ENCODE measurements at regions not wholly inside any gene's neighbourhood (a gene's known extent, or its start where the extent isn't known, plus 50 kb on each side); places are given as distances from the start of the nearest gene placed in this dataset.
A peak's percentile ranks its signal among the peaks of the same experiment; 100 is the strongest.

GRCh38 chr1:30451532-30452125 is 271.8 kb downstream of the MATN1 start:
- no peaks in the 10 kb centered on the region for H3K9me1 ChIP-seq (ENCODE audit: control insufficient read depth, extremely low read depth, insufficient read depth, low read length)
- no peak overlapping the region for H3K9ac ChIP-seq (ENCODE audit: control insufficient read depth, extremely low read depth, insufficient read depth, low read length)
- no peaks in the 10 kb centered on the region for H3K27me3 ChIP-seq (ENCODE audit: control insufficient read depth, extremely low read depth, insufficient read depth, low read length)
- dilution Hi-C loops (cut with MboI; ENCODE audit: extremely low pct_ligation_motif_present, low sequenced_read_pairs), result no loop called here
- no peak overlapping the region for H2AFZ ChIP-seq (ENCODE audit: control insufficient read depth, low read length)
- DNase-seq (ENCODE audit: low read depth, low spot score), result no peak
- H3K4me1 ChIP-seq (ENCODE audit: control insufficient read depth, extremely low read depth, insufficient read depth, low read length), result no peaks in the 10 kb centered on the region
- no peak for TF ChIP-seq EZH2 (IDR thresholded peaks at IDR 0.05; ENCODE audit: low read length)
- no peak for TF ChIP-seq CTCF (optimal IDR thresholded peaks at IDR 0.05 in 1 of 3, IDR thresholded peaks at IDR 0.05 in 1 of 3, conservative IDR thresholded peaks at IDR 0.05 in 1 of 3; ENCODE audit: extremely low read depth in 1 of 3, insufficient read depth in 2 of 3, low read length in 3 of 3)
- H3K27ac ChIP-seq (ENCODE audit: control insufficient read depth, insufficient read depth, low read length), result no peak overlapping the region
- no peaks in the 10 kb centered on the region for H3K9me3 ChIP-seq (ENCODE audit: control insufficient read depth, low read depth, low read length)
- no peaks in the 10 kb centered on the region for H3K79me2 ChIP-seq (ENCODE audit: control insufficient read depth, insufficient read depth, low read length)
- no peaks in the 10 kb centered on the region for H4K20me1 ChIP-seq (ENCODE audit: control insufficient read depth, extremely low read depth, insufficient read depth, low read length)
- no peak overlapping the region for H3K4me3 ChIP-seq (ENCODE audit: control insufficient read depth in 2 of 3, extremely low read depth in 1 of 3, insufficient read depth in 2 of 3, low read depth in 1 of 3, low read length in 3 of 3)
- no peaks in the 10 kb centered on the region for H3K36me3 ChIP-seq (ENCODE audit: control insufficient read depth in 2 of 2, extremely low read depth in 1 of 2, insufficient read depth in 2 of 2, low read length in 2 of 2)
- no peak overlapping the region for H3K4me2 ChIP-seq (ENCODE audit: control insufficient read depth, extremely low read depth, insufficient read depth, low read depth, low read length)
- no peak for FAIRE-seq

- H3K9me3 ChIP-seq (ENCODE audit: control insufficient read depth, low read depth, low read length), result no peaks in the 10 kb centered on the region
- no peak overlapping the region for H3K27ac ChIP-seq (ENCODE audit: control insufficient read depth, insufficient read depth, low read length)
- TF ChIP-seq EZH2 (IDR thresholded peaks at IDR 0.05; ENCODE audit: low read length) (no peak), CTCF (optimal IDR thresholded peaks at IDR 0.05 in 1 of 3, IDR thresholded peaks at IDR 0.05 in 1 of 3, conservative IDR thresholded peaks at IDR 0.05 in 1 of 3; ENCODE audit: extremely low read depth in 1 of 3, insufficient read depth in 2 of 3, low read length in 3 of 3) (peak in 1 of 3 experiments; percentile 16)
- no peaks in the 10 kb centered on the region for H3K9me1 ChIP-seq (ENCODE audit: control insufficient read depth, extremely low read depth, insufficient read depth, low read length)
- no peaks in the 10 kb centered on the region for H3K27me3 ChIP-seq (ENCODE audit: control insufficient read depth, extremely low read depth, insufficient read depth, low read length)
- H4K20me1 ChIP-seq (ENCODE audit: control insufficient read depth, extremely low read depth, insufficient read depth, low read length), result no peaks in the 10 kb centered on the region
- DNase-seq (ENCODE audit: low read depth, low spot score) (no peak), FAIRE-seq (no peak)
- no peak overlapping the region for H3K4me2 ChIP-seq (ENCODE audit: control insufficient read depth, extremely low read depth, insufficient read depth, low read depth, low read length)
- no peak overlapping the region for H3K9ac ChIP-seq (ENCODE audit: control insufficient read depth, extremely low read depth, insufficient read depth, low read length)
- no peaks in the 10 kb centered on the region for H3K79me2 ChIP-seq (ENCODE audit: control insufficient read depth, insufficient read depth, low read length)
- H2AFZ ChIP-seq (ENCODE audit: control insufficient read depth, low read length), result no peak overlapping the region
- no peaks in the 10 kb centered on the region for H3K4me1 ChIP-seq (ENCODE audit: control insufficient read depth, extremely low read depth, insufficient read depth, low read length)
- dilution Hi-C loops (cut with MboI; ENCODE audit: extremely low pct_ligation_motif_present, low sequenced_read_pairs), result no loop called here
- H3K4me3 ChIP-seq (ENCODE audit: control insufficient read depth in 2 of 3, extremely low read depth in 1 of 3, insufficient read depth in 2 of 3, low read depth in 1 of 3, low read length in 3 of 3), result no peak overlapping the region
- H3K36me3 ChIP-seq (ENCODE audit: control insufficient read depth in 2 of 2, extremely low read depth in 1 of 2, insufficient read depth in 2 of 2, low read length in 2 of 2), result no peaks in the 10 kb centered on the region
Measured at GRCh38 chr1:30450818-30451233, 272.6 kb downstream of the MATN1 start.

Measured in keratinocyte (primary cell).